GM12878 (cell line): ENCODE measurements at regions not wholly inside any gene's neighbourhood (a gene's known extent, or its start where the extent isn't known, plus 50 kb on each side); places are given as distances from the start of the nearest gene placed in this dataset.

ENCODE experiments used
- ATAC-seq: fragments of 200-7000 bp; cut with Tn5 transposase; 3 replicates; pipeline ENCODE4 v1.9.1; 2020; ENCODE audit warnings: mild to moderate bottlenecking, moderate library complexity
- BruUV-seq: library from RNA; stranded (reverse); fragments of 400-500 nt; replicated peaks from 2 replicates; lab custom pipeline; 2021; lab: Mats Ljungman, UMichigan
- CTCF ChIA-PET: fragments of 300-600 bp; sonication (Branson Sonifier 250); formaldehyde crosslinking; extraction: SDS; loops from one replicate; lab custom pipeline; 2021; ENCODE audit warnings: inconsistent platforms; lab: Yijun Ruan, JAX
- POLR2A ChIA-PET: fragments of 350-600 bp; formaldehyde crosslinking; extraction: SDS; loops from one replicate; lab custom pipeline; 2021; ENCODE audit warnings: inconsistent platforms; lab: Charles Lee
- RAD21 ChIA-PET: fragments of 300-600 bp; sonication (Branson Sonifier 250); formaldehyde crosslinking; loops from one replicate; lab custom pipeline; 2023; ENCODE audit warnings: antibody characterized with exemption; ENCODE audit not compliant: unreplicated experiment; lab: Charles Lee
- SMC1A ChIA-PET: fragments of 300-600 bp; sonication (Branson Sonifier 250); formaldehyde crosslinking; loops from one replicate; lab custom pipeline; 2023; ENCODE audit not compliant: unreplicated experiment, uncharacterized antibody; lab: Charles Lee
- DNase-seq: peaks from one replicate; pipeline ENCODE4 v3.0.0-alpha.2; 2011; ENCODE audit warnings: low read depth, low spot score
- FAIRE-seq: peaks from 3 replicates; lab custom pipeline; 2011; peaks lifted over from hg19 to GRCh38; lab: Jason Lieb, UNC
- H2AFZ ChIP-seq: 2 replicates; pipeline ENCODE4 v1.6.0; 2011; ENCODE audit warnings: low read depth, low read length, control low read depth; ENCODE audit not compliant: control insufficient read depth
- H3K27ac ChIP-seq: 2 replicates; pipeline ENCODE4 v1.5.1; 2011; ENCODE audit warnings: control low read depth; ENCODE audit not compliant: control insufficient read depth, insufficient read depth
- H3K27me3 ChIP-seq, 2 experiments: replicated peaks in 1 of 2; 2 replicates each; pipeline versions ENCODE4 v1.6.0 to v1.6.1; 2011; ENCODE audit warnings: low read length in 1 of 2; ENCODE audit not compliant: control insufficient read depth in 2 of 2, insufficient read depth in 2 of 2
- H3K36me3 ChIP-seq, 2 experiments: 2 replicates each; pipeline ENCODE4 v1.5.1; 2011; ENCODE audit warnings: low read length in 1 of 2; ENCODE audit not compliant: control insufficient read depth in 2 of 2, insufficient read depth in 2 of 2
- H3K4me1 ChIP-seq: 2 replicates; pipeline ENCODE4 v1.6.1; 2011; ENCODE audit warnings: mild to moderate bottlenecking, low read length, moderate library complexity, mixed read lengths; ENCODE audit not compliant: control insufficient read depth, insufficient read depth
- H3K4me2 ChIP-seq: 2 replicates; pipeline ENCODE4 v1.6.0; 2011; ENCODE audit warnings: control low read depth; ENCODE audit not compliant: control insufficient read depth, insufficient read depth
- H3K4me3 ChIP-seq: fragments of 200-600 bp; sonication (generic); 2 replicates; pipeline ENCODE4 v1.5.1; 2016
- H3K79me2 ChIP-seq: 2 replicates; pipeline ENCODE4 v1.6.0; 2011; ENCODE audit warnings: low read length; ENCODE audit not compliant: control insufficient read depth, insufficient read depth
- H3K9ac ChIP-seq: 2 replicates; pipeline ENCODE4 v1.8.0; 2011; ENCODE audit warnings: low read length, control low read depth, mixed read lengths; ENCODE audit not compliant: control insufficient read depth, insufficient read depth
- H3K9me3 ChIP-seq: replicated peaks from 3 replicates; pipeline ENCODE4 v1.5.1; 2011; ENCODE audit warnings: mild to moderate bottlenecking, low read length; ENCODE audit not compliant: control insufficient read depth, insufficient read depth
- H4K20me1 ChIP-seq: 2 replicates; pipeline ENCODE4 v1.6.0; 2011; ENCODE audit not compliant: control insufficient read depth, insufficient read depth
- BRCA1 ChIP-seq: IDR thresholded peaks from 2 replicates; pipeline ENCODE4 v1.6.1; 2011; ENCODE audit warnings: low read depth, low read length, improper control_type of control experiment
- CBFB ChIP-seq: IDR thresholded peaks from 2 replicates; pipeline ENCODE4 v1.6.1; 2016; ENCODE audit warnings: antibody characterized with exemption, low read depth
- ESRRA ChIP-seq: IDR thresholded peaks from 2 replicates; pipeline ENCODE4 v1.6.1; 2012; ENCODE audit warnings: mild to moderate bottlenecking, low read length, improper control_type of control experiment
- IKZF1 ChIP-seq: fragments of 450-650 bp; conservative IDR thresholded peaks from 2 replicates; pipeline ENCODE4 v1.6.1; 2017; ENCODE audit warnings: antibody characterized with exemption, mild to moderate bottlenecking
- MXI1 ChIP-seq: fragments of 150-350 bp; IDR thresholded peaks from 2 replicates; pipeline ENCODE4 v1.6.1; 2011; ENCODE audit warnings: low read depth, mild to moderate bottlenecking, inconsistent platforms, low read length, improper control_type of control experiment
- SIN3A ChIP-seq: IDR thresholded peaks from 2 replicates; pipeline ENCODE4 v1.6.1; 2012; ENCODE audit warnings: low read depth, low read length, improper control_type of control experiment
- TARDBP ChIP-seq: IDR thresholded peaks from 2 replicates; pipeline ENCODE4 v1.6.1; 2016; ENCODE audit warnings: borderline replicate concordance
- ZZZ3 ChIP-seq: IDR thresholded peaks from 2 replicates; pipeline ENCODE4 v1.6.1; 2011; ENCODE audit warnings: low read depth; ENCODE audit not compliant: control insufficient read depth, insufficient read length
- in situ Hi-C: fragments of 300-500 bp; cut with MboI; formaldehyde crosslinking; loops from 9 replicates; pipeline ENCODE4 v1.14.3; 2018; ENCODE audit warnings: mixed read lengths
- intact Hi-C: fragments of 100-400 bp; cut with micrococcal nuclease; formaldehyde crosslinking; loops from one replicate; pipeline ENCODE4 v1.14.2; 2022; ENCODE audit not compliant: unreplicated experiment
- TF ChIP-seq, protein P1 (sequence below): fragments of 450-650 bp; IDR thresholded peaks from 2 replicates; pipeline ENCODE4 v1.6.1; 2017; ENCODE audit warnings: low read depth, mild to moderate bottlenecking, moderate library complexity

DNA sequence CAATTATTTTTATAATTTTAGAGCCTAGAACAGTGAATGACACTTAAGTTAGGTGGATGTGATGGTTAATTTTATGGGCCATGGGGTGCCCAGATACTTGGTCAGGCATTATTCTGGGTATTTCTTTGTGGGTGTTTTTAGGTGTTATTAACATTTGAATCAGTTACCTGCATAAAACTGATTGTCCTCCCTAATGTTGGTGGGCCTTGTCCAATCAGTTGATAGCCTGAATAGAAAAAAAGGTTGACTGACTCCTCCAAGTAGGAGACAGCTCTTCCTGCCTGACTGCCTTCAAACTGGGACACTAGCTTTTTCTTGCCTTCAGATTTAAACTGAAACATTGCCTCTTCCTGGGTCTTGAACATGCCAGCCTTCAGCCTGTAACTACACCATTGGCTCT lies 312.9 kb upstream of the FIGN start:
- no peaks in the 10 kb centered on the region for H3K79me2 ChIP-seq
- no peaks in the 10 kb centered on the region for H3K27me3 ChIP-seq
- BruUV-seq, result no TSS peak
- no peak overlapping the region for H3K4me3 ChIP-seq
- H3K27ac ChIP-seq, result no peak overlapping the region
- POLR2A ChIA-PET, result no interaction called here
- SMC1A ChIA-PET, result interaction anchor here (1.0 kb wide), 1 partner anchor 11 kb away, joined by 3 read pairs; no protein-coding TSS in a partner anchor
- H3K9me3 ChIP-seq, result no peaks in the 10 kb centered on the region
- H3K9ac ChIP-seq, result no peak overlapping the region
- in situ Hi-C loops (no loop called here), intact Hi-C loops (no loop called here)
- no peak for DNase-seq
- CTCF ChIA-PET, result no interaction called here
- H3K4me2 ChIP-seq, result no peak overlapping the region
- H3K36me3 ChIP-seq, result no peaks in the 10 kb centered on the region
- no peak for FAIRE-seq
- H2AFZ ChIP-seq, result no peak overlapping the region
- H3K4me1 ChIP-seq, result no peaks in the 10 kb centered on the region
- H4K20me1 ChIP-seq, result no peaks in the 10 kb centered on the region
- no peak for TF ChIP-seq CBFB
- TF ChIP-seq ESRRA, result no peak
- TF ChIP-seq SIN3A, result no peak
- TF ChIP-seq IKZF1, result no peak
- TF ChIP-seq BRCA1, result no peak
- no peak for TF ChIP-seq ZZZ3
- no peak for TF ChIP-seq MXI1
- no peak for TF ChIP-seq TARDBP
- TF ChIP-seq, protein P1, sequence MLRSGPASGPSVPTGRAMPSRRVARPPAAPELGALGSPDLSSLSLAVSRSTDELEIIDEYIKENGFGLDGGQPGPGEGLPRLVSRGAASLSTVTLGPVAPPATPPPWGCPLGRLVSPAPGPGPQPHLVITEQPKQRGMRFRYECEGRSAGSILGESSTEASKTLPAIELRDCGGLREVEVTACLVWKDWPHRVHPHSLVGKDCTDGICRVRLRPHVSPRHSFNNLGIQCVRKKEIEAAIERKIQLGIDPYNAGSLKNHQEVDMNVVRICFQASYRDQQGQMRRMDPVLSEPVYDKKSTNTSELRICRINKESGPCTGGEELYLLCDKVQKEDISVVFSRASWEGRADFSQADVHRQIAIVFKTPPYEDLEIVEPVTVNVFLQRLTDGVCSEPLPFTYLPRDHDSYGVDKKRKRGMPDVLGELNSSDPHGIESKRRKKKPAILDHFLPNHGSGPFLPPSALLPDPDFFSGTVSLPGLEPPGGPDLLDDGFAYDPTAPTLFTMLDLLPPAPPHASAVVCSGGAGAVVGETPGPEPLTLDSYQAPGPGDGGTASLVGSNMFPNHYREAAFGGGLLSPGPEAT, result no peak
- TF ChIP-seq, all 136 proteins: peak for 0
- no peak for ATAC-seq
- RAD21 ChIA-PET, result no interaction called here
